Stimulated activated CD8-positive, alpha-beta memory T cell treated with anti-CD3 and anti-CD28 coated beads, Interleukin-15, amount 100 ng/mL, for 1 hour (primary cell): ENCODE measurements at regions not wholly inside any gene's neighbourhood (a gene's known extent, or its start where the extent isn't known, plus 50 kb on each side); places are given as distances from the start of the nearest gene placed in this dataset.
"Not testable (repeated sequence)": the region's sequence is repeated elsewhere in the genome, so short reads cannot be mapped to it uniquely, and the experiment has no call there.

Source experiments
- DNase-seq: peaks from one replicate; pipeline ENCODE4 v3.0.0-alpha.2; 2020; ENCODE audit warnings: low read depth

- DNase-seq = no peak
Measured at GRCh38 chr10:29210266-29210868, 78.5 kb upstream of the LYZL1 start.

- no peak for DNase-seq
Measured at GRCh38 chr10:29212597-29212996, 76.3 kb upstream of the LYZL1 start.

- no peak for DNase-seq
Measured at GRCh38 chr10:29214551-29214950, 74.3 kb upstream of the LYZL1 start.

GRCh38 chr10:29217292-29217738, 71.6 kb upstream of the LYZL1 start:
- no peak for DNase-seq

GRCh38 chr10:29223326-29223725, 65.5 kb upstream of the LYZL1 start:
- no peak for DNase-seq

- DNase-seq = no peak
Measured at GRCh38 chr10:29224631-29225030, 64.2 kb upstream of the LYZL1 start.

GRCh38 chr10:29227201-29227600, 61.7 kb upstream of the LYZL1 start:
- no peak for DNase-seq

- no peak for DNase-seq
Measured at GRCh38 chr10:29228562-29228961, 60.3 kb upstream of the LYZL1 start.

- DNase-seq = no peak
Measured at GRCh38 chr10:29229258-29229705, 59.6 kb upstream of the LYZL1 start.

- DNase-seq = not testable (repeated sequence)
Measured at GRCh38 chr10:29236910-29237309, 52.0 kb upstream of the LYZL1 start.

GRCh38 chr10:29237786-29238185, 51.1 kb upstream of the LYZL1 start:
- no peak for DNase-seq

GRCh38 chr10:29238523-29239135, 50.2 kb upstream of the LYZL1 start:
- no peak for DNase-seq
